GM23338 (cell line): ENCODE measurements at regions not wholly inside any gene's neighbourhood (a gene's known extent, or its start where the extent isn't known, plus 50 kb on each side); places are given as distances from the start of the nearest gene placed in this dataset.

Experiments used
- ATAC-seq: fragments of 200-7000 bp; cut with Tn5 transposase; 3 replicates; pipeline ENCODE4 v1.9.1; 2020
- DNase-seq: peaks from one replicate; pipeline ENCODE4 v3.0.0-alpha.2; 2015; ENCODE audit warnings: low spot score
- H2AFZ ChIP-seq: fragments of 200-600 bp; sonication (generic); 2 replicates; pipeline ENCODE4 v1.8.0; 2016; ENCODE audit warnings: antibody characterized with exemption, mild to moderate bottlenecking, moderate library complexity
- H3F3A ChIP-seq: fragments of 200-600 bp; sonication (generic); replicated peaks from 2 replicates; pipeline ENCODE4 v1.8.0; 2017; ENCODE audit warnings: antibody characterized with exemption, mixed run types, low read depth
- H3K27ac ChIP-seq: fragments of 200-600 bp; sonication (generic); 2 replicates; pipeline ENCODE4 v1.6.1; 2016; ENCODE audit warnings: low read depth
- H3K27me3 ChIP-seq: fragments of 200-600 bp; sonication (generic); 2 replicates; pipeline ENCODE4 v1.8.0; 2016; ENCODE audit warnings: mild to moderate bottlenecking, mixed run types, moderate library complexity; ENCODE audit not compliant: insufficient read depth
- H3K36me3 ChIP-seq: fragments of 200-600 bp; sonication (generic); 2 replicates; pipeline ENCODE4 v1.8.0; 2016; ENCODE audit warnings: mild to moderate bottlenecking; ENCODE audit not compliant: insufficient read depth
- H3K4me1 ChIP-seq: fragments of 200-600 bp; sonication (generic); 2 replicates; pipeline ENCODE4 v1.8.0; 2016; ENCODE audit warnings: mild to moderate bottlenecking, moderate library complexity; ENCODE audit not compliant: insufficient read depth
- H3K4me2 ChIP-seq: fragments of 200-600 bp; sonication (generic); 2 replicates; pipeline ENCODE4 v1.7.1; 2017; ENCODE audit warnings: mixed run types
- H3K4me3 ChIP-seq: fragments of 200-600 bp; sonication (generic); 2 replicates; pipeline ENCODE4 v1.6.1; 2016; ENCODE audit warnings: mixed run types
- H3K79me2 ChIP-seq: fragments of 200-600 bp; sonication (generic); replicated peaks from 2 replicates; pipeline ENCODE4 v1.8.0; 2017; ENCODE audit warnings: mild to moderate bottlenecking; ENCODE audit not compliant: insufficient read depth
- H3K9me2 ChIP-seq: fragments of 200-600 bp; sonication (generic); 2 replicates; pipeline ENCODE4 v1.8.0; 2017; ENCODE audit not compliant: insufficient read depth
- H4K20me1 ChIP-seq: fragments of 200-600 bp; sonication (generic); replicated peaks from 2 replicates; pipeline ENCODE4 v1.8.0; 2017; ENCODE audit warnings: mild to moderate bottlenecking; ENCODE audit not compliant: insufficient read depth
- H3K27ac Mint-ChIP-seq: 2 replicates; pipeline ENCODE4 v1.8.0; 2020; ENCODE audit warnings: inconsistent platforms, mild to moderate bottlenecking, moderate library complexity, mixed read lengths
- H3K27me3 Mint-ChIP-seq: 3 replicates; pipeline ENCODE4 v1.8.0; 2022; ENCODE audit warnings: low read depth, mild to moderate bottlenecking, moderate library complexity, mixed read lengths, inconsistent platforms; ENCODE audit not compliant: insufficient read depth, poor library complexity
- H3K36me3 Mint-ChIP-seq: 3 replicates; pipeline ENCODE4 v1.8.0; 2021; ENCODE audit warnings: low read depth, mild to moderate bottlenecking, inconsistent platforms, moderate library complexity, mixed read lengths
- H3K4me1 Mint-ChIP-seq: 3 replicates; pipeline ENCODE4 v1.8.0; 2020; ENCODE audit warnings: mild to moderate bottlenecking, inconsistent platforms, mixed read lengths
- H3K4me3 Mint-ChIP-seq: 3 replicates; pipeline ENCODE4 v1.8.0; 2021; ENCODE audit warnings: moderate library complexity, mild to moderate bottlenecking, inconsistent platforms, mixed read lengths
- H3K9me3 Mint-ChIP-seq: 3 replicates; pipeline ENCODE4 v1.8.0; 2020; ENCODE audit warnings: moderate library complexity, mild to moderate bottlenecking, inconsistent platforms, mixed read lengths
- CREB1 ChIP-seq: fragments of 250-450 bp; sonication (Bioruptor Pico); IDR thresholded peaks from 2 replicates; pipeline ENCODE4 v1.5.0; 2020; ENCODE audit warnings: low read depth, mild to moderate bottlenecking, moderate library complexity
- EZH2 ChIP-seq: fragments of 200-600 bp; sonication (generic); IDR thresholded peaks from one replicate; pipeline ENCODE4 v1.8.0; 2017; ENCODE audit warnings: antibody characterized with exemption, mild to moderate bottlenecking, low read depth; ENCODE audit not compliant: unreplicated experiment
- EZH2phosphoT487 ChIP-seq: fragments of 200-600 bp; sonication (generic); IDR thresholded peaks from one replicate; pipeline ENCODE4 v1.8.1; 2018; ENCODE audit warnings: antibody characterized with exemption; ENCODE audit not compliant: unreplicated experiment
- JUNB ChIP-seq: IDR thresholded peaks from one replicate; pipeline ENCODE4 v1.6.1; 2016; ENCODE audit warnings: antibody characterized with exemption; ENCODE audit not compliant: unreplicated experiment
- NANOG ChIP-seq: IDR thresholded peaks from 2 replicates; pipeline ENCODE4 v1.6.1; 2016; ENCODE audit warnings: antibody characterized with exemption, borderline replicate concordance
- POLR2AphosphoS5 ChIP-seq: IDR thresholded peaks from 2 replicates; pipeline ENCODE4 v1.6.1; 2016; ENCODE audit warnings: antibody characterized with exemption, low read depth
- STAT1 ChIP-seq: IDR thresholded peaks from one replicate; pipeline ENCODE4 v1.6.1; 2016; ENCODE audit warnings: antibody characterized with exemption; ENCODE audit not compliant: unreplicated experiment
- ZNF114 ChIP-seq: fragments of 250-450 bp; sonication (Bioruptor Pico); IDR thresholded peaks from 2 replicates; pipeline ENCODE4 v1.5.0; 2020; ENCODE audit warnings: mild to moderate bottlenecking, moderate library complexity
- ZNF331 ChIP-seq: fragments of 250-450 bp; sonication (Bioruptor Pico); IDR thresholded peaks from 2 replicates; pipeline ENCODE4 v1.5.0; 2020; ENCODE audit warnings: low read depth, mild to moderate bottlenecking, moderate library complexity
- TF ChIP-seq, protein P1 (sequence below): fragments of 250-450 bp; sonication (Bioruptor Pico); IDR thresholded peaks from 2 replicates; pipeline ENCODE4 v1.5.0; 2020; ENCODE audit warnings: mild to moderate bottlenecking, moderate library complexity
- TF ChIP-seq, protein P2 (sequence below): IDR thresholded peaks from 2 replicates; pipeline ENCODE4 v1.6.1; 2016; ENCODE audit warnings: antibody characterized with exemption
- TF ChIP-seq, protein P3 (sequence below), 2 experiments: fragments of 200-600 bp in 1 of 2; sonication (generic) in 1 of 2; conservative IDR thresholded peaks; 2 replicates each; pipeline versions ENCODE4 v1.5.1 to v1.6.1; 2016 to 2017; ENCODE audit warnings: antibody characterized with exemption in 2 of 2, low read depth in 2 of 2, mild to moderate bottlenecking in 2 of 2, moderate library complexity in 1 of 2
- TF ChIP-seq, protein P4 (sequence below): IDR thresholded peaks from one replicate; pipeline ENCODE4 v1.6.1; 2018; ENCODE audit warnings: antibody characterized with exemption; ENCODE audit not compliant: unreplicated experiment

DNA sequence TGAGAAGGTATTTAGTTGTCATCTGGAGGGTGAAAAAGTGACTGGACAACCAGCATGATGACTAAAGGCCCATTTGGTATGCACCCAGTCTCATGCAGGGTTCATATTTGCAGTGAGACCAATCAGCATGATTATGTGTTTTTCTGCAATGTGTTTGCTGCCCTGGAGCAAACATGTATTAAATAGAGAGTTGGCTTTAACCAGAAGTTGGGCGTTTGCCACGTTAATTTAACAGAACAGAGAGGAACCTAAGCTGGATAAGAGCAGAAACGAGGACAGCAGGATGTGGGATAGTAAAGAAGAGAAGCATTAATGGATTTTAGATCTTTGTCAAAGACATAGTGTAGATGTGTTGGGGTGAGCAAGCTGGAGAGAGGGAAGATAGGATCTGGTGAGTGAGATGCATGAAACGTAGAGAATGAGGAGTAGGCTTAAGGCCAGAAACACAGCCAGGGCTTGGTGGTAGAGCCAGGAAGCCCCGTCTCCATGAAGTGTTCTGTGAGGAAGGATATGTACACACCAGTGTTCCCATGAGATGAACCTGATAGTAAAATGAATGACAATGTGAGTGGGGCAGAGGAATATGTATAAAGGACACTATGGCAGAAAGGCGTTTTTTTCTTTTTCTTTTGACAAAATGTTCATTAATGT, 164.0 kb upstream of the PDGFD start:
- H3K4me1 ChIP-seq: no peaks in the 10 kb centered on the region
- DNase-seq (no peak), ATAC-seq (no peak)
- H3K9me2 ChIP-seq: peaks cover 11% of the 10 kb centered on the region; the same call in 1 of the 2 replicates
- no peak overlapping the region for H3K4me2 ChIP-seq
- no peak overlapping the region for H2AFZ ChIP-seq
- H3K4me3 Mint-ChIP-seq: no peak overlapping the region
- H3K27ac ChIP-seq: no peak overlapping the region
- no peaks in the 10 kb centered on the region for H3K4me1 Mint-ChIP-seq
- no peaks in the 10 kb centered on the region for H3K36me3 Mint-ChIP-seq
- H3K27me3 ChIP-seq: no peaks in the 10 kb centered on the region
- H3K36me3 ChIP-seq: peaks cover 5% of the 10 kb centered on the region; the same call in 1 of the 2 replicates
- no peaks in the 10 kb centered on the region for H3K79me2 ChIP-seq
- no peak for TF ChIP-seq ZNF114
- no peak for TF ChIP-seq EZH2
- TF ChIP-seq, protein P1, sequence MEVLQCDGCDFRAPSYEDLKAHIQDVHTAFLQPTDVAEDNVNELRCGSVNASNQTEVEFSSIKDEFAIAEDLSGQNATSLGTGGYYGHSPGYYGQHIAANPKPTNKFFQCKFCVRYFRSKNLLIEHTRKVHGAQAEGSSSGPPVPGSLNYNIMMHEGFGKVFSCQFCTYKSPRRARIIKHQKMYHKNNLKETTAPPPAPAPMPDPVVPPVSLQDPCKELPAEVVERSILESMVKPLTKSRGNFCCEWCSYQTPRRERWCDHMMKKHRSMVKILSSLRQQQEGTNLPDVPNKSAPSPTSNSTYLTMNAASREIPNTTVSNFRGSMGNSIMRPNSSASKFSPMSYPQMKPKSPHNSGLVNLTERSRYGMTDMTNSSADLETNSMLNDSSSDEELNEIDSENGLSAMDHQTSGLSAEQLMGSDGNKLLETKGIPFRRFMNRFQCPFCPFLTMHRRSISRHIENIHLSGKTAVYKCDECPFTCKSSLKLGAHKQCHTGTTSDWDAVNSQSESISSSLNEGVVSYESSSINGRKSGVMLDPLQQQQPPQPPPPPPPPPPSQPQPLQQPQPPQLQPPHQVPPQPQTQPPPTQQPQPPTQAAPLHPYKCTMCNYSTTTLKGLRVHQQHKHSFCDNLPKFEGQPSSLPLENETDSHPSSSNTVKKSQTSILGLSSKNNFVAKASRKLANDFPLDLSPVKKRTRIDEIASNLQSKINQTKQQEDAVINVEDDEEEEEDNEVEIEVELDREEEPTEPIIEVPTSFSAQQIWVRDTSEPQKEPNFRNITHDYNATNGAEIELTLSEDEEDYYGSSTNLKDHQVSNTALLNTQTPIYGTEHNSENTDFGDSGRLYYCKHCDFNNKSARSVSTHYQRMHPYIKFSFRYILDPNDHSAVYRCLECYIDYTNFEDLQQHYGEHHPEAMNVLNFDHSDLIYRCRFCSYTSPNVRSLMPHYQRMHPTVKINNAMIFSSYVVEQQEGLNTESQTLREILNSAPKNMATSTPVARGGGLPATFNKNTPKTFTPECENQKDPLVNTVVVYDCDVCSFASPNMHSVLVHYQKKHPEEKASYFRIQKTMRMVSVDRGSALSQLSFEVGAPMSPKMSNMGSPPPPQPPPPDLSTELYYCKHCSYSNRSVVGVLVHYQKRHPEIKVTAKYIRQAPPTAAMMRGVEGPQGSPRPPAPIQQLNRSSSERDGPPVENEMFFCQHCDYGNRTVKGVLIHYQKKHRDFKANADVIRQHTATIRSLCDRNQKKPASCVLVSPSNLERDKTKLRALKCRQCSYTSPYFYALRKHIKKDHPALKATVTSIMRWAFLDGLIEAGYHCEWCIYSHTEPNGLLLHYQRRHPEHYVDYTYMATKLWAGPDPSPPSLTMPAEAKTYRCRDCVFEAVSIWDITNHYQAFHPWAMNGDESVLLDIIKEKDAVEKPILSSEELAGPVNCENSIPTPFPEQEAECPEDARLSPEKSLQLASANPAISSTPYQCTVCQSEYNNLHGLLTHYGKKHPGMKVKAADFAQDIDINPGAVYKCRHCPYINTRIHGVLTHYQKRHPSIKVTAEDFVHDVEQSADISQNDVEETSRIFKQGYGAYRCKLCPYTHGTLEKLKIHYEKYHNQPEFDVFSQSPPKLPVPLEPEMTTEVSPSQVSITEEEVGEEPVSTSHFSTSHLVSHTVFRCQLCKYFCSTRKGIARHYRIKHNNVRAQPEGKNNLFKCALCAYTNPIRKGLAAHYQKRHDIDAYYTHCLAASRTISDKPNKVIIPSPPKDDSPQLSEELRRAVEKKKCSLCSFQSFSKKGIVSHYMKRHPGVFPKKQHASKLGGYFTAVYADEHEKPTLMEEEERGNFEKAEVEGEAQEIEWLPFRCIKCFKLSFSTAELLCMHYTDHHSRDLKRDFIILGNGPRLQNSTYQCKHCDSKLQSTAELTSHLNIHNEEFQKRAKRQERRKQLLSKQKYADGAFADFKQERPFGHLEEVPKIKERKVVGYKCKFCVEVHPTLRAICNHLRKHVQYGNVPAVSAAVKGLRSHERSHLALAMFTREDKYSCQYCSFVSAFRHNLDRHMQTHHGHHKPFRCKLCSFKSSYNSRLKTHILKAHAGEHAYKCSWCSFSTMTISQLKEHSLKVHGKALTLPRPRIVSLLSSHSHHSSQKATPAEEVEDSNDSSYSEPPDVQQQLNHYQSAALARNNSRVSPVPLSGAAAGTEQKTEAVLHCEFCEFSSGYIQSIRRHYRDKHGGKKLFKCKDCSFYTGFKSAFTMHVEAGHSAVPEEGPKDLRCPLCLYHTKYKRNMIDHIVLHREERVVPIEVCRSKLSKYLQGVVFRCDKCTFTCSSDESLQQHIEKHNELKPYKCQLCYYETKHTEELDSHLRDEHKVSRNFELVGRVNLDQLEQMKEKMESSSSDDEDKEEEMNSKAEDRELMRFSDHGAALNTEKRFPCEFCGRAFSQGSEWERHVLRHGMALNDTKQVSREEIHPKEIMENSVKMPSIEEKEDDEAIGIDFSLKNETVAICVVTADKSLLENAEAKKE (CRISPR knock-in tag): no peak
- no peak for TF ChIP-seq NANOG
- TF ChIP-seq ZNF331 (CRISPR knock-in tag): no peak
- TF ChIP-seq JUNB: no peak
- no peak for TF ChIP-seq EZH2phosphoT487
- TF ChIP-seq, protein P2, sequence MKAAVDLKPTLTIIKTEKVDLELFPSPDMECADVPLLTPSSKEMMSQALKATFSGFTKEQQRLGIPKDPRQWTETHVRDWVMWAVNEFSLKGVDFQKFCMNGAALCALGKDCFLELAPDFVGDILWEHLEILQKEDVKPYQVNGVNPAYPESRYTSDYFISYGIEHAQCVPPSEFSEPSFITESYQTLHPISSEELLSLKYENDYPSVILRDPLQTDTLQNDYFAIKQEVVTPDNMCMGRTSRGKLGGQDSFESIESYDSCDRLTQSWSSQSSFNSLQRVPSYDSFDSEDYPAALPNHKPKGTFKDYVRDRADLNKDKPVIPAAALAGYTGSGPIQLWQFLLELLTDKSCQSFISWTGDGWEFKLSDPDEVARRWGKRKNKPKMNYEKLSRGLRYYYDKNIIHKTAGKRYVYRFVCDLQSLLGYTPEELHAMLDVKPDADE: no peak
- TF ChIP-seq, protein P3, sequence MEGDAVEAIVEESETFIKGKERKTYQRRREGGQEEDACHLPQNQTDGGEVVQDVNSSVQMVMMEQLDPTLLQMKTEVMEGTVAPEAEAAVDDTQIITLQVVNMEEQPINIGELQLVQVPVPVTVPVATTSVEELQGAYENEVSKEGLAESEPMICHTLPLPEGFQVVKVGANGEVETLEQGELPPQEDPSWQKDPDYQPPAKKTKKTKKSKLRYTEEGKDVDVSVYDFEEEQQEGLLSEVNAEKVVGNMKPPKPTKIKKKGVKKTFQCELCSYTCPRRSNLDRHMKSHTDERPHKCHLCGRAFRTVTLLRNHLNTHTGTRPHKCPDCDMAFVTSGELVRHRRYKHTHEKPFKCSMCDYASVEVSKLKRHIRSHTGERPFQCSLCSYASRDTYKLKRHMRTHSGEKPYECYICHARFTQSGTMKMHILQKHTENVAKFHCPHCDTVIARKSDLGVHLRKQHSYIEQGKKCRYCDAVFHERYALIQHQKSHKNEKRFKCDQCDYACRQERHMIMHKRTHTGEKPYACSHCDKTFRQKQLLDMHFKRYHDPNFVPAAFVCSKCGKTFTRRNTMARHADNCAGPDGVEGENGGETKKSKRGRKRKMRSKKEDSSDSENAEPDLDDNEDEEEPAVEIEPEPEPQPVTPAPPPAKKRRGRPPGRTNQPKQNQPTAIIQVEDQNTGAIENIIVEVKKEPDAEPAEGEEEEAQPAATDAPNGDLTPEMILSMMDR (conservative IDR thresholded peaks at IDR 0.05; ENCODE audit: low read depth in 2 of 2): no peak
- no peak for TF ChIP-seq STAT1
- no peak for TF ChIP-seq POLR2AphosphoS5
- TF ChIP-seq, protein P4, sequence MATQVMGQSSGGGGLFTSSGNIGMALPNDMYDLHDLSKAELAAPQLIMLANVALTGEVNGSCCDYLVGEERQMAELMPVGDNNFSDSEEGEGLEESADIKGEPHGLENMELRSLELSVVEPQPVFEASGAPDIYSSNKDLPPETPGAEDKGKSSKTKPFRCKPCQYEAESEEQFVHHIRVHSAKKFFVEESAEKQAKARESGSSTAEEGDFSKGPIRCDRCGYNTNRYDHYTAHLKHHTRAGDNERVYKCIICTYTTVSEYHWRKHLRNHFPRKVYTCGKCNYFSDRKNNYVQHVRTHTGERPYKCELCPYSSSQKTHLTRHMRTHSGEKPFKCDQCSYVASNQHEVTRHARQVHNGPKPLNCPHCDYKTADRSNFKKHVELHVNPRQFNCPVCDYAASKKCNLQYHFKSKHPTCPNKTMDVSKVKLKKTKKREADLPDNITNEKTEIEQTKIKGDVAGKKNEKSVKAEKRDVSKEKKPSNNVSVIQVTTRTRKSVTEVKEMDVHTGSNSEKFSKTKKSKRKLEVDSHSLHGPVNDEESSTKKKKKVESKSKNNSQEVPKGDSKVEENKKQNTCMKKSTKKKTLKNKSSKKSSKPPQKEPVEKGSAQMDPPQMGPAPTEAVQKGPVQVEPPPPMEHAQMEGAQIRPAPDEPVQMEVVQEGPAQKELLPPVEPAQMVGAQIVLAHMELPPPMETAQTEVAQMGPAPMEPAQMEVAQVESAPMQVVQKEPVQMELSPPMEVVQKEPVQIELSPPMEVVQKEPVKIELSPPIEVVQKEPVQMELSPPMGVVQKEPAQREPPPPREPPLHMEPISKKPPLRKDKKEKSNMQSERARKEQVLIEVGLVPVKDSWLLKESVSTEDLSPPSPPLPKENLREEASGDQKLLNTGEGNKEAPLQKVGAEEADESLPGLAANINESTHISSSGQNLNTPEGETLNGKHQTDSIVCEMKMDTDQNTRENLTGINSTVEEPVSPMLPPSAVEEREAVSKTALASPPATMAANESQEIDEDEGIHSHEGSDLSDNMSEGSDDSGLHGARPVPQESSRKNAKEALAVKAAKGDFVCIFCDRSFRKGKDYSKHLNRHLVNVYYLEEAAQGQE: no peak
- no peak for TF ChIP-seq CREB1 (CRISPR knock-in tag)
- H3K4me3 ChIP-seq: no peak overlapping the region
- no peaks in the 10 kb centered on the region; the same call in 2 of the 3 replicates for H3K9me3 Mint-ChIP-seq
- H3F3A ChIP-seq: no peaks in the 10 kb centered on the region
- no peaks in the 10 kb centered on the region for H4K20me1 ChIP-seq
- H3K27me3 Mint-ChIP-seq: no peaks in the 10 kb centered on the region
- no peak overlapping the region for H3K27ac Mint-ChIP-seq
